ENCODE measurements at regions not wholly inside any gene's neighbourhood (a gene's known extent, or its start where the extent isn't known, plus 50 kb on each side); places are given as distances from the start of the nearest gene placed in this dataset.

GRCh38 chr6:4506792-4507191 lies 269.4 kb upstream of the CDYL start:
- TF ChIP-seq, protein P1, sequence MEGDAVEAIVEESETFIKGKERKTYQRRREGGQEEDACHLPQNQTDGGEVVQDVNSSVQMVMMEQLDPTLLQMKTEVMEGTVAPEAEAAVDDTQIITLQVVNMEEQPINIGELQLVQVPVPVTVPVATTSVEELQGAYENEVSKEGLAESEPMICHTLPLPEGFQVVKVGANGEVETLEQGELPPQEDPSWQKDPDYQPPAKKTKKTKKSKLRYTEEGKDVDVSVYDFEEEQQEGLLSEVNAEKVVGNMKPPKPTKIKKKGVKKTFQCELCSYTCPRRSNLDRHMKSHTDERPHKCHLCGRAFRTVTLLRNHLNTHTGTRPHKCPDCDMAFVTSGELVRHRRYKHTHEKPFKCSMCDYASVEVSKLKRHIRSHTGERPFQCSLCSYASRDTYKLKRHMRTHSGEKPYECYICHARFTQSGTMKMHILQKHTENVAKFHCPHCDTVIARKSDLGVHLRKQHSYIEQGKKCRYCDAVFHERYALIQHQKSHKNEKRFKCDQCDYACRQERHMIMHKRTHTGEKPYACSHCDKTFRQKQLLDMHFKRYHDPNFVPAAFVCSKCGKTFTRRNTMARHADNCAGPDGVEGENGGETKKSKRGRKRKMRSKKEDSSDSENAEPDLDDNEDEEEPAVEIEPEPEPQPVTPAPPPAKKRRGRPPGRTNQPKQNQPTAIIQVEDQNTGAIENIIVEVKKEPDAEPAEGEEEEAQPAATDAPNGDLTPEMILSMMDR (conservative IDR thresholded peaks at IDR 0.05 in 1 of 2, IDR thresholded peaks at IDR 0.05 in 1 of 2; ENCODE audit: extremely low read depth in 1 of 2, insufficient read depth in 1 of 2, low read depth in 1 of 2, low read length in 2 of 2) = no peak
- no peak for TF ChIP-seq EZH2 (IDR thresholded peaks at IDR 0.05; ENCODE audit: borderline replicate concordance, low read length)
